ENCODE measurements at regions not wholly inside any gene's neighbourhood (a gene's known extent, or its start where the extent isn't known, plus 50 kb on each side); places are given as distances from the start of the nearest gene placed in this dataset.
"Not testable (repeated sequence)": the region's sequence is repeated elsewhere in the genome, so short reads cannot be mapped to it uniquely, and the experiment has no call there.

- no peak overlapping the region for H3K4me3 Mint-ChIP-seq
- H3K4me1 Mint-ChIP-seq: no peaks in the 10 kb centered on the region
These were observed 235.9 kb downstream of the LY86 start for GRCh38 chr6:6824381-6824780.

GRCh38 chr6:6825193-6825784, 236.8 kb downstream of the LY86 start:
- H3K4me1 Mint-ChIP-seq: no peaks in the 10 kb centered on the region
- H3K9me3 Mint-ChIP-seq: no peaks in the 10 kb centered on the region
- no peaks in the 10 kb centered on the region for H3K27me3 Mint-ChIP-seq
- no peak overlapping the region for H3K27ac Mint-ChIP-seq
- H3K4me3 Mint-ChIP-seq: no peak overlapping the region
- no peaks in the 10 kb centered on the region for H3K36me3 Mint-ChIP-seq

More at GRCh38 chr6:6824381-6824780, 235.9 kb downstream of the LY86 start:
- no peak overlapping the region for H3K27ac Mint-ChIP-seq
- no peaks in the 10 kb centered on the region for H3K36me3 Mint-ChIP-seq
- no peaks in the 10 kb centered on the region for H3K27me3 Mint-ChIP-seq
- H3K9me3 Mint-ChIP-seq: no peaks in the 10 kb centered on the region

- no peaks in the 10 kb centered on the region for H3K9me3 Mint-ChIP-seq
- no peak overlapping the region for H3K4me3 Mint-ChIP-seq
- H3K27ac Mint-ChIP-seq: peak overlapping the region; percentile 8
- no peaks in the 10 kb centered on the region for H3K36me3 Mint-ChIP-seq
- no peaks in the 10 kb centered on the region for H3K4me1 Mint-ChIP-seq
- no peaks in the 10 kb centered on the region for H3K27me3 Mint-ChIP-seq
These were observed 237.8 kb downstream of the LY86 start for GRCh38 chr6:6826095-6826901.

DNA sequence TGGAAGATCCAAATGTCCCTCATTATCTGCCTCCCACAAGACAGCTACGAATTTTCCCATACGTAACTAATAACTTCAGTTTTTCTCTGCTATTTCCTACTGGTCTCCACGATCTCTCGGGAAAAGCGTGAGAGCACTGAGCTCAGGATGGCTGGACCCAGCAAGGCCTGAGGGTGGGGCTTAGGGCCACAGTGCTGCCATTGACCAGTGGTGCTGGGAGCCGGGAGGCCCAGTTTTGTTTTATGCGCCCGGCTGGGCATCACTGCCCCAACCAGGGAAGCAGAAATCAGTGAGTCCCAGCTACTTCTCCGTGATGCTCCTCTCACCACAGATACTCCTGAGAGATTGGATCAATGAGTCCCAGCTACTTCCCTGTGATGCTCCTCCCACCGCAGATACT, 238.4 kb downstream of the LY86 start:
- Mint-ChIP-seq H3K4me1 (no peaks in the 10 kb centered on the region), H3K27me3 (no peaks in the 10 kb centered on the region), H3K27ac (no peak overlapping the region), H3K4me3 (no peak overlapping the region), H3K36me3 (no peaks in the 10 kb centered on the region), H3K9me3 (no peaks in the 10 kb centered on the region)

- Mint-ChIP-seq H3K36me3 (no peaks in the 10 kb centered on the region), H3K4me3 (no peak overlapping the region), H3K27ac (no peak overlapping the region), H3K27me3 (no peaks in the 10 kb centered on the region), H3K9me3 (no peaks in the 10 kb centered on the region), H3K4me1 (no peaks in the 10 kb centered on the region)
These were observed 241.6 kb downstream of the LY86 start for GRCh38 chr6:6829872-6830685.

GRCh38 chr6:6830686-6831063, 242.2 kb downstream of the LY86 start:
- H3K27ac Mint-ChIP-seq, H3K4me1 Mint-ChIP-seq, H3K9me3 Mint-ChIP-seq, H3K4me3 Mint-ChIP-seq, H3K27me3 Mint-ChIP-seq, H3K36me3 Mint-ChIP-seq: not testable (repeated sequence)

GRCh38 chr6:6832439-6832838, 243.9 kb downstream of the LY86 start:
- H3K4me1 Mint-ChIP-seq: no peaks in the 10 kb centered on the region
- no peaks in the 10 kb centered on the region for H3K9me3 Mint-ChIP-seq
- H3K27me3 Mint-ChIP-seq: no peaks in the 10 kb centered on the region
- no peaks in the 10 kb centered on the region for H3K36me3 Mint-ChIP-seq
- no peak overlapping the region for H3K4me3 Mint-ChIP-seq
- no peak overlapping the region for H3K27ac Mint-ChIP-seq

- Mint-ChIP-seq H3K4me3 (no peak overlapping the region), H3K36me3 (no peaks in the 10 kb centered on the region), H3K27me3 (no peaks in the 10 kb centered on the region), H3K9me3 (no peaks in the 10 kb centered on the region), H3K27ac (no peak overlapping the region), H3K4me1 (no peaks in the 10 kb centered on the region)
These were observed 246.1 kb downstream of the LY86 start for GRCh38 chr6:6834356-6835222.

GRCh38 chr6:6835223-6835503, 246.6 kb downstream of the LY86 start:
- no peaks in the 10 kb centered on the region for H3K36me3 Mint-ChIP-seq
- no peak overlapping the region for H3K4me3 Mint-ChIP-seq
- no peak overlapping the region for H3K27ac Mint-ChIP-seq
- no peaks in the 10 kb centered on the region for H3K9me3 Mint-ChIP-seq
- H3K27me3 Mint-ChIP-seq: no peaks in the 10 kb centered on the region
- no peaks in the 10 kb centered on the region for H3K4me1 Mint-ChIP-seq

- Mint-ChIP-seq H3K9me3 (no peaks in the 10 kb centered on the region), H3K4me3 (no peak overlapping the region), H3K4me1 (no peaks in the 10 kb centered on the region), H3K27me3 (no peaks in the 10 kb centered on the region), H3K27ac (no peak overlapping the region), H3K36me3 (no peaks in the 10 kb centered on the region)
These were observed 248.3 kb downstream of the LY86 start for GRCh38 chr6:6836609-6837406.

GRCh38 chr6:6837541-6838080, 249.1 kb downstream of the LY86 start:
- no peaks in the 10 kb centered on the region for H3K36me3 Mint-ChIP-seq
- no peaks in the 10 kb centered on the region for H3K27me3 Mint-ChIP-seq
- H3K4me1 Mint-ChIP-seq: no peaks in the 10 kb centered on the region
- no peaks in the 10 kb centered on the region for H3K9me3 Mint-ChIP-seq
- no peak overlapping the region for H3K4me3 Mint-ChIP-seq
- H3K27ac Mint-ChIP-seq: no peak overlapping the region

DNA sequence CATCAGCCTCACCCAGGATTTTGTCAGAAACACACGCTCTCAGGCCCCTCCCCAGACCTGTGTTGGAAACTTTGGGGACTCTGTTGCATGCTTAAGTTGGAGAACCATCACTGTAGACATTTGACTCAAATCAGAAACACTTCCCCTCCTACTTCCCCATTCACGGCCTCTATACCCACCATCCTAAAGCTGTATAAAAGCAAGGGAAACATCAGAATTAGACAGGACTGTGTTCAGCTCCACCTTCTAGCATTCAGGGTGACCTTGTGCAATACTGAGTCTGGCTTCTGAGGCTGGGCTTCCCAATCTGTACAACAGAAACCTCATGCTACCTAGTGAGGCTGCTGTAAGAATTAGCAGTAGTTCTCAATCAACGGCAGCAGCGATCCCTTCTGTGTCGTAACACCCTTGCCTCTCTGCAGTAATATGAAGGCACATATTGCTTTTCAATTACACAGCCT, 252.3 kb downstream of the LY86 start:
- H3K4me3 Mint-ChIP-seq: no peak overlapping the region

DNA sequence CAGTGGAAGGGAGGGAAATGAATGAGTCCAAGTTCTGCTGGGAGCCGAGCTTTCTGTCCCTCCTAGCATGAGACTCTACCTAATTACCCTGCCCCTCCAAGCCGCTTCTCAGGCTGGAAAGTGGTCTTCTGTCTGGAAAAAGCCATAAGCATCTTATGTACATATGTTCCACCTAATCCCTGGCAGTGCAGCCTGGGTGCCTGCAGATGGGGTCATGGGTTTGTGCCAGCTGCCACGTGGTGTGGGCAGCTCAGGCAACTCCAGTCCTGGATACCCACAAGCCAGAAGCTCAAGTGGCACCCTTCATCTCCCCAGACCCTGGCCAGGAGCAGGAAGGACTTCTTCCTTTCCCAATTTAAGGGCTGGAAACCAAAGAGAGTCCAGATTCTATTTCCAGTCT, 253.1 kb downstream of the LY86 start:
- Mint-ChIP-seq H3K4me3 (no peak overlapping the region), H3K36me3 (no peaks in the 10 kb centered on the region), H3K4me1 (no peaks in the 10 kb centered on the region), H3K27me3 (no peaks in the 10 kb centered on the region), H3K27ac (no peak overlapping the region), H3K9me3 (peaks cover 5% of the 10 kb centered on the region)

More for the DNA sequence above, 252.3 kb downstream of the LY86 start:
- Mint-ChIP-seq H3K27me3 (no peaks in the 10 kb centered on the region), H3K9me3 (no peaks in the 10 kb centered on the region), H3K36me3 (no peaks in the 10 kb centered on the region), H3K27ac (no peak overlapping the region), H3K4me1 (no peaks in the 10 kb centered on the region)

DNA sequence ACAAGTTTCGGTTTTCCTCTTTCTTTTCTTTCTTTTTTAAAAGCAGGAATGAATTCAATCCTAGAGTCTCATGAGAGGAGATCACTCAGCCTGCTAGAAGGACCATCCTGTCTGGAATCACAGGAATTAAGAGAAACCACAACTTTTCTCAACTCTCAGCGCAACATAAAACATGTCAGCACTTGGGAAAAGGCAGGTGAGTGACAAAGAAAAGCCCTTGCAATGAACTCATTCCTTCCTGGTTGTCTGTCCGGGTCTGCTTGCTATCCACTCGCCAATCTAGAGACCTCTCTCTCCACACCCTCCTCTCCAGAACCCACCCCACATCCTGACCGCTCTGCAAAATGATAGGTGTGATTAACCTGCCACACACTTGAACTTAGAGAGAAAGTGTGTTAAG, 253.8 kb downstream of the LY86 start:
- no peaks in the 10 kb centered on the region for H3K4me1 Mint-ChIP-seq
- no peaks in the 10 kb centered on the region for H3K36me3 Mint-ChIP-seq
- H3K27ac Mint-ChIP-seq: no peak overlapping the region
- H3K4me3 Mint-ChIP-seq: no peak overlapping the region
- no peaks in the 10 kb centered on the region for H3K27me3 Mint-ChIP-seq
- peaks cover 5% of the 10 kb centered on the region for H3K9me3 Mint-ChIP-seq

Data from activated naive CD4-positive, alpha-beta T cell treated with anti-CD3 and anti-CD28 coated beads, Interleukin-2, amount 50 U/mL, for 24 hours (primary cell).